GM12892 (cell line): ENCODE measurements at regions not wholly inside any gene's neighbourhood (a gene's known extent, or its start where the extent isn't known, plus 50 kb on each side); places are given as distances from the start of the nearest gene placed in this dataset.

ENCODE experiments used
- POLR2A ChIP-seq: IDR thresholded peaks from 2 replicates; pipeline ENCODE4 v1.6.1; 2011; ENCODE audit warnings: low read depth, low read length, control low read depth
- POLR2AphosphoS5 ChIP-seq: IDR thresholded peaks from 2 replicates; pipeline ENCODE4 v1.6.1; 2011; ENCODE audit warnings: low read depth, low read length, control low read depth
- TAF1 ChIP-seq: IDR thresholded peaks from 2 replicates; pipeline ENCODE4 v1.6.1; 2011; ENCODE audit warnings: low read depth, mild to moderate bottlenecking, control low read depth, low read length, borderline replicate concordance

DNA sequence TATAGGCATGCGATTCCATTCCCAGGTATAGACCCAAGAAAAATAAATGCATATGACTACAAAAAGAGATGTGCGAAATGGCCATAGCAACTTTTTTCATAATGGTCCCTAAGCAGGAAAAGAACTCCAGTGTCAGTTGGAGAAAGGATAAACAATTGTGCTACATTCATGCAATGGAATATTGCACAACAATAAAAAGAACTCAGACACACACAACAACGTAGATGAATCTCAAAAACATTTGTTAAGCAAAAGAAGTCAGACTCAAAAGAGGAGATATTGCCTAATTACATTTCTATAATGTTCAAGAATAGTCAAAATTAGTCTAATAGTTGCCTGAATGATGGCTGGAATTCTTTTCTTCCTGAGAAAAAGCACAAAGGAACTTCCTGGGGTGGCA, 141.1 kb upstream of the GLI3 start:
- TF ChIP-seq POLR2AphosphoS5 (no peak), POLR2A (no peak), TAF1 (no peak)
